NCI-H345 (cell line): ENCODE measurements at regions not wholly inside any gene's neighbourhood (a gene's known extent, or its start where the extent isn't known, plus 50 kb on each side); places are given as distances from the start of the nearest gene placed in this dataset.

Source experiments
- DNase-seq: peaks from one replicate; lab custom pipeline; 2025; lab: John Stamatoyannopoulos, UW

DNA sequence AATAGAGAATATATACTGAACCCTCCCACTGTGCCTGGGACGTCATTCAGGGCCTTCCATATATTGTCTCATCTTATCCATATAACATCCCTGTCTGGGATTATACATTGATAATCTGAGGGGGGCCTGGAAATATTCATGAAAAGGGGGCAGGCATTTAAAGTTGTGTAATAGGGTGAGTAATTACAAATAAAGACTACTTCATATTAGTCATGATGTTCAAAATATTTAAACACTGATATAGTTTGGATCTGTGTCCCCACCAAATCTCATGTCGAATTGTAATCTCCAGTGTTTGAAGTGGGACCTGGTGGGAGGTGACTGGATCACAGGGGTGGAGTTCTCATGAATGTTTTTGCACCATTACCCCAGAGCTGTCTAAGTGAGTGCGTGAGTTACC, 97.8 kb downstream of the AQP9 start:
- DNase-seq = no peak

DNA sequence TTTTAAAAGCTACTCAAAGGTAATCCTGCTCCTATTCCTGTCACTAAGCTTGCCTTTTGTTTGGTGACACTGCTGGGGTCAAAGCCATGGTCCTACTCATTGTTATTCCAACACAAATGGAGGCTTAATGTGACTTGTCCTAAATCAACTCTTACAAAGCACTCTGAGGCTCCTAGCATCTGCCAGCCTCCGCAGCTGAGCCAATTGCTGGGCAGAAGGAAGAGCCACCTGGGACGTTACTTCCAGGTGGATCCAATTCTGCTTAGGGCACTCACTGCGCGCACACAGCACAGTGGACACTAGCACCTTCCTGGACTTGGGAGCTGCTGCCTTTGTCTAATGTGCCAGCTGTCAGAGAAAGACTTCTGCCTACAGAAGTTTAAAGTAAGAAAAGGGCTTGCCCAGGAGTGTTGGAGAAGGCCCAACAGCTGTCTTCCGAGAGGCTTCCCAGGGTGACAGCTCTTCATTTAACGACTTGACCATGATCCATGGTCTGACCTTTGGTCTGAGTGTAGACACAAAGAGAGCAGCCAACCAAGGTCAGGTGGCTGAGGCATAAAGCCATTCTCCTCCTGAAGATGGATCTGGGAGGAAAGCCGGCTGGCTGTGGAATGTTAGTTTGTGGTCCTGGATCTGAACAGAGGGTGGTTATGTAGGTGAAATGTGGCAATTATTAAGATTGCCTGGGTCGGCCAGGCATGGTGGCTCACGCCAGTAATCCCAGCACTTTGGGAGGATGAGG, 102.2 kb downstream of the AQP9 start:
- no peak for DNase-seq

DNA sequence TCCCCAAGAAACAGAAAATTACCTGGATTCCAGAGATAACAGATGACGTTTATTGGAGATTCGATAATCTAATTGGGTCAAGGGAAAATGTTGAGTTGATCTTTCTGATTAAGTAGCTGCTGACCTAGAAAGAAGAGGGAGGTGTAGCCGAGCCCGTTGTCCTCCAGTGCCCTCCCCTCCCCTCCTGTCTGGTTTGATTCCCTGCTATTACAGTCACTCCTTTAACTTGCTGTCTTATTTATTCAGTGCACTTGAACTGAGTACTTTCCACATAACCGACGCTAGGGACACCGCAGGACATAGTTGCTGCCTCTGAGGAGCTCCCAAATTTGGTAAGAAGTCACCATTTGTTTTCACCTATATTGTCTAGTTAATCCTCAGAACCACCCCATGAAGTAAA, 103.7 kb downstream of the AQP9 start:
- peak; percentile 66 for DNase-seq

DNA sequence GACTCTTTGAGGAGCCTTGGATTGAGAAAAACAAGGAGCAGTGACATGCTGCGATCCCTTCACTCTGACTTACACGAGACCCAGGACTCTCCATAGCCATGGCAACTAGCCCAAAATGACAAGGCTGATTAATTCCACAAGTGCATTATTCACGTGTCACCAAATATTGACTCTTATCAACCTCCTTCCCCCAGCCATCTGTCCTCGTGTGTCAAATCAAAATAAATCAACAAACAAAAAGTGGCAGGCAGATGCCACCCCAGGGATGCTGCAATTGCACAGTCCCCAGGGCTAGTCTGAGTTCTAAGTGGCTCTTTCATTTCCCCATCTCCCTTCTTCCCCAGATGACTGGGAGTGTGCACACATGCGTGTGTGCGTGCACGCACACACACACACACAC, 104.9 kb downstream of the AQP9 start:
- peak; percentile 94 for DNase-seq

DNA sequence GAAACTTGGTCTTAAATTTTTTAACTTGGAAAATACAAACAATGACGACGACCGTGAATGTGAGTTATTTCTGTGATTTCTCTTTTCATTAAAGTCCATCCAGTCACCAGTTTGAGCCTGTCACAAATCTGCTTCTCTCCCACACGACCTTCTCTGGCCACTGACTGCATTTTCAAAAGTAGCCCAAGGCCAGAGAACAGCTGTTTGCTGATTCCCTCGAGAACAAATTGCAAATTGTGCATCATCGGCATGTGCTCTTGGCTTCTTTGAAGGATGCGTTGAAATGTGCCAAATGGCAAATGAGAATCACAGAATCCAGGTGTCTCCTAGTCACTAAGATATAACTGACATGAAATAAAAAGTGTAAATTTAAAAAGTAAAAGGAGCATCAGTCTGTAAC, 106.4 kb downstream of the AQP9 start:
- no peak for DNase-seq

DNA sequence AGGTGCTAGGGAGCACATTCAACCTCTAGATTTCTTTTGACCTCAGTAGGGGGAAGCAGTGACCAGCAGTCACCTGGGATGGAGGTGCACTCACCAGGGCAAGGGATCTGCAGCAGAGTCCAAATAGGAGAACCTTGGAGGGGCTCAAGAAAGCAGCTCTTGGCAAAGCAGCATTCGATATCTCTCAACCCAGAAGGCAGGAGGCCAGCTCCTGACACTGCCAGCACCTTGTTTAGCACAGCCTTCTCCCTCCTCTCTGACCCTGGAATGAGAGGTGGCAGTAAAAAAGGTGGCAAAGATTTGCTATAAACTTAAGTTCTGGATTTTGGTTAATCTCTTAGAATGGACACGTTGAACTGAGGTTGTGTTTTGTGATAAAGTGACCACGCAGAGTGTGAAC, 107.9 kb downstream of the AQP9 start:
- DNase-seq = no peak

DNA sequence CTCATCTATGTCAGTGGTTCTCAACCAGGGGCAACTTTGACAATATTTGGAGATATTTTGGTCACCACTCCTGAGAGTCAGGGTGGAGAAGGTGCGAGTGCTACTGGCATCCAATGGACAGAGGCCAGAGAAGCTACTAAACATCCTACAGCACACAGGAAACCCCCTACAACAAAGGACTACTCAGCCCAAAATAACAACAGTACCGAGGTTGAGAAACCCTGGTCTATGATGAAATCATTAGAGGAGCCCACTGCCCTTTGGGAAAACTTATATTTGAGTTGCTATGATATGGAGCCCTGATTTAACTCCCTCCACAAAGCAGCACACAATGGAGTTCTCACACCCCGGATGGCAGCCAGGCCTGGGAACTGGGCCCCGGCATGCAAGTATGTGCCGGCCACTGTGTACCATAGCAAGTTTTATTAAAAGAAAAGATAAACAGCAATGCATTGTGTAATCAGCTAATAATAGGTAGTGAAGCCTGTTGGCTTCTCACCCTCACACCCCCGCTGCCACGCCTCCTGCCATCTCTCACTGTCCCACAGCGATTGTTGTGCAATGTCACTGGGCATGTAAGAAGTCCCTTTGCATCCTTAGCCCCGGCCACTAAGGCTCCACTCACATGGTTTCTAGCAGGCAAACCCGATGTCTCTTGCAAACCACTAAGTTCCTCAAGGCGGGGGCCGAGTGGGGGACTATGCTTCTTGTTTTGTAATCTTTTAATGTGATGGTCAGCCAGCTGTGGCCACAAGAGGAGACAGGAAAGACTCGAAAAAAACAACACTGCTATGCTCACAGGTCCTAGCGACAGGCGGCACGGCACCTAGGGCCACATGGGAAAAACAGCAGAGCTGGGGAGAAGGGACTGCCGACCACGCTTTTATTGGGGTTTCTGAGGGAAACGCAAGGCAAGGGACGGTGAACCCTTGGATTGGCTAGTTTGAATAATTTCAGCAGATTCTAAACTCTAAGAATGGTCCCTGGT, 110.0 kb downstream of the AQP9 start:
- DNase-seq = no peak

DNA sequence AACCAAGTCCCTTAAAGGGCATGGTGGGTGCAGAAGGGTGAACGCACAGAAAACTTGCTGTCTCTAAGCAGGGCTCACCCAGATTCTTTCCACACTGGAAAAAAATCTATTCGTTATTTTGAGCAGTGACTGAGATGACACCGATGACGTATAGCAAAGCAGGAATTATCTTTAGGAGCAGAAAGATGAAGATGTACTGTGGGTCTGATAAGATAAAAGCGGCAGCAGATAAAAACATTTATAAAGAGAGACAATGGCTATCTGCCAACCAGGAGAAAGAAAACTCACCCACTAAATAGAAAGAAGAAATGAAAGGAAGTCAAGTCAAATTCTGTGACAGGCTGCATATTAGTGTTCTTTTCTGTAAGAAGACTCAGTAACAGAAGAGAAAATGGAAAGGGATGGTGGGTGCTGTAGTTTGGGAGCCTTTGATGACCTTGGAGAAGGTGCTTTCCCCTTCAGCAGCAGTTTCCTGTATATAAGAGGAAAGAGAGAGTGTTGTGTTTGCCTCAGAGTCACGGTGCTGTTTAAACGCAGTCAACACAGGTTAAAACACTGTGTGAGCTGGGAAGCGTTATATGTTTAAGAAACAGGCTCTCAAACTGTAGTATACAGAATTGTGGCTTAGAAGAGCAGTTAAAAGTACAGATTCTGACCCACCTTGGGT, 111.6 kb downstream of the AQP9 start:
- no peak for DNase-seq

DNA sequence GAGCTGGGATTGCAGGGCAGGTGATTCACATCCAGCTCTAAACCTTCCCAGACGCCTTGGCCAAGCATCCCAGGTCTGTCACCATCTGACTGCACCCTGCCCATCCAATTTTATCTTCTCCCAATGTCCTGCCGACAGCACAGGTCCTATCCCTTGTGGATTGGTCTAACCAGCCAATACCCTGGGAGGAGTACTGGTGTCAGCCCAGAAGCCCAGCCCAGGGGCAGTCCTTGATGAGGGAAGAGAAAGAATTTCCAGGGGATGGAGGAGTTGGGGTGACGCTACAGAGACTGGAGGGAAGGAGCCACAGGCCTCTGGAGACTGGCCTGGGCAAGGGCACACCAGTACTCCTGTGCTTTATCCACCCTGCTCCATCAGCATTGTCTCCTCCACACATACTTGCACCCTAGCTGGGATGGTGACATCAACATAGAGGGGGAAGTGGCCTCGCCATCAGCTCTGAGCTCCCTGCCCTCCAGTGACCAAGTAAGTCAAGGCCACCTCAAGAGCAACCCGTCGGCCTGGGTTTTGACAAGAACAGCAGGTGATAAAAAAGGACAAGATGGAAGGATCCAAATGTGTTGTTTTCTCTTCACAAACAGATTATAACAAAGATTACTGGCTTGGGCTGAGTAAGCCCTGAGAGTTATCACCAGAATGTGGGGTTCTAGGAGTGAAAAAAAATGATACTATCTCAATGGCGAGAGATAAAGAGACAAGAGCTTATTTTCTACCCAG, 114.6 kb downstream of the AQP9 start:
- DNase-seq = no peak

DNA sequence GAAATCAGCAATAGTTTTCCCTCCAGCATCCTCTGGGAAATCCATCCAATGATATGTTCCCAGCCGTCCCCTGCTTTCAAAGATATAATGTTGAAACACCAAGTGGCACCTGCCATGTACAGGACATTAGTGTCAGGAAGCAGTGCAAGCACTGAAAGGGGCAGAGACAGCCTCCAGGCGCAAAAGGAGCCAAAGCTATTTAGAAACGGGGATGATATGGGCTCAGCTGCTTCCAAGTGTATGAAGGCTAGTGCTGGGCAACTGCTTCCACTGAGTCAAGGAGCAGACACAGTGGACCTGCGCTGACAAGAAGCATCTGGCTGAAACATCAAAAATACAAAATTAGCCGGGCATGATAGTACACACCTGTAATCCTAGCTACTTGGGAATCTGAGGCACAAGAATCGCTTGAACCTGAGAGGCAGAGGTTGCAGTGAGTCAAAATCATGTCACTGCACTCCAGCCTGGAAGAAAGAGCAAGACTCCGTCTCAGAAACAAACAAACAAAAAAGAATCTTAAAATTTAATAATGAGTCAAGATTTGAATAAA, 119.7 kb downstream of the AQP9 start:
- DNase-seq = peak; percentile 68

DNA sequence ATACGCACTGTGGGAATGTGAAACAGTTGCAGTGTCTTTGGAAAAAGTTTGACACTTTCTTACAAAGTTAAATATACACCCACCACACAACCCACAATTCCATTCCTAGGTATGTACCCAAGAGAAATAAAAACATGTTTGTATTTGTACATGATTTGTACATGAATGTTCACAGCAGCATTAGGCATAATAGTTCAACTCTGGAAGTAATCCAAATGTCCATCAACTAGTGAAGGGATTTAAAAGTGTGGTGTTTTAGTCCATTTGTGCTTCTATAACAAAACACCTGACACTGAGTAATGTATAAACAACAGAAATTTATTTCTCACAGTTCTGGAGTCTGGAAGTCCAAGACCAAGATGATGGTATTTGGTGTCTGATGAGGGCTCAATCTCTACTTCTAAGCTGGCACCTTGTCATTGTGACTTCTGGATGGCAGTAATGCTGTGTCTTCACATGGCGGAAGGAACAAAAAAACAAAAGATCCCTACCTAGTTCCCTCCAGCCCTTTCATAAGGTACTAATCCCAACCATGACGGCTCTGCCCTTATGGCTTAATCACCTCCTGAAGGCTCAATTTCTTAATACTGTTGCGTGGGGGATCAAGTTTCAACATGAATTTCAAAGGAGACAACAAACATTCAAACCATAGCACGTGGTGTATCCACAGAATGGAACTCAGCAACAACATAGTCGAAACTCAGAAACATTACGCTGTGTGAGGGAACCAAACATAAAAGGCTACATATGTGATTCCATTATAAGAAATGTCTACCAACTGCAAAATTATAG, 120.5 kb downstream of the AQP9 start:
- DNase-seq = no peak

DNA sequence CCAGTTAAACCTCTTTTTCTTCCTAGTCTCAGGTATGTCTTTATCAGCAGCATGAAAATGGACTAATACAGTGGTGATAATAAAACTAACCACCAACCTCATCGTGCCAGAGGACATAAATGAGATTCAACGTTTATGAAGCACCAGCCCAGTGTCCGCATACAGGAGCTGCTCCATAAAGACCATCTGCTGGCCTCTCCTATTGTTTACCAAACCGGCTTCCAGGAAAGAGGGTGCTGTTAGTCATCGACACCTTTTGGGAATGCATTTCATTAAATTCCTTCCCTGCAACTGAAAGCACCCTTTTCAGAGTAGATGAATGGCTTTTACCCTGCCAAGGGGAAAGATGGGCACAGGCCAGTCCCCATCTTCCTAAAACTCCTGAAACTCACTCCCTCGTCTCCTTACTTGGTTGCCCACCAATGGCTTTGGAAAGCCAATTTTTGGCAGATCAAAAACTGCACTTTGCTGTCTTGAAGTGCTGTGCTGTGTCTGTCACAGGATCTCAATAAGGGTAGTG, 122.1 kb downstream of the AQP9 start:
- peak; percentile 37 for DNase-seq

DNA sequence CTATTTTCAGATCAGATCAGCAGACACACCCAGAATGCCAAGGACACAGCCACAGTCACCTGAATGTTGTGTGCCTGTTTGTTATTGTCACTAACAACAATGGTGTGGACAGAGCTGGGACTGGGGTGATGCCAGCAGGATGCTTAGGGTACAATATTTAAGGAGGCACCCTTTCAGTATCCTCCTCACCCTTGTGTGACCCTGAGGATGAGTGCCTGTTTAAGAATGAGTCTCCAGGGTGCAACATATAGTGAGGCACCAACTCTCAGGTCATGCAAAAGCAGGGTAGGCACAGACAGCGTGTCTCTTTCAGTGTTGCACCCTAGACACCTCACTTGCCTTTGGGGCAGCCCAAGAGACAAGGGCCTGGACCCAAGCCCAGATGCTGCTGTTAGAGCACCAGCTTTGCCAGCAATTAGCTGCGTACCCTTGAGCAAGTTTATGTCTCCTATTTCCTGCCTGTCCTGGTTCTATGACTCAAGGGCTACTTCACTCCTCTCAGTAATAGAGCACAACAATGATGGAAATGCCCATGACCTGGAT, 122.6 kb downstream of the AQP9 start:
- DNase-seq = peak; percentile 75

DNA sequence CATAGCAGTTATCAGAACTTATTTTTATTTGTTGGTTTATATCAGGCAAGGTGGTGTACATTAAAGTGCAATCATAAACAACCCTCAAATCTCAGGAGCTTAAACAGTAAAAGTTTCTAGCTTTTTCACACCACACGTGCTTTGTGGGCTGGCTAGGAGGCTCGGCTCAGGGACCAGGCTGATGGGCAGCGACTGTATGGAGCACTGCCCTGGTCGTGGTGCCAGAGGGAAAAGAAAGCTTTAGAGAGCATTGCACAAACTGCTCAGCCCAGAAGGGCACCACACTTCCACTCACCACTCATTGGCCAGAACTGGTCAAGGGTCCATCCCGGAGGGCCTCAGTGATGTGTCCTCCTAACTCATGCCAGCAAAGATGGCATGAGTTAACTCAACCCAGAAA, 123.2 kb downstream of the AQP9 start:
- DNase-seq = no peak

DNA sequence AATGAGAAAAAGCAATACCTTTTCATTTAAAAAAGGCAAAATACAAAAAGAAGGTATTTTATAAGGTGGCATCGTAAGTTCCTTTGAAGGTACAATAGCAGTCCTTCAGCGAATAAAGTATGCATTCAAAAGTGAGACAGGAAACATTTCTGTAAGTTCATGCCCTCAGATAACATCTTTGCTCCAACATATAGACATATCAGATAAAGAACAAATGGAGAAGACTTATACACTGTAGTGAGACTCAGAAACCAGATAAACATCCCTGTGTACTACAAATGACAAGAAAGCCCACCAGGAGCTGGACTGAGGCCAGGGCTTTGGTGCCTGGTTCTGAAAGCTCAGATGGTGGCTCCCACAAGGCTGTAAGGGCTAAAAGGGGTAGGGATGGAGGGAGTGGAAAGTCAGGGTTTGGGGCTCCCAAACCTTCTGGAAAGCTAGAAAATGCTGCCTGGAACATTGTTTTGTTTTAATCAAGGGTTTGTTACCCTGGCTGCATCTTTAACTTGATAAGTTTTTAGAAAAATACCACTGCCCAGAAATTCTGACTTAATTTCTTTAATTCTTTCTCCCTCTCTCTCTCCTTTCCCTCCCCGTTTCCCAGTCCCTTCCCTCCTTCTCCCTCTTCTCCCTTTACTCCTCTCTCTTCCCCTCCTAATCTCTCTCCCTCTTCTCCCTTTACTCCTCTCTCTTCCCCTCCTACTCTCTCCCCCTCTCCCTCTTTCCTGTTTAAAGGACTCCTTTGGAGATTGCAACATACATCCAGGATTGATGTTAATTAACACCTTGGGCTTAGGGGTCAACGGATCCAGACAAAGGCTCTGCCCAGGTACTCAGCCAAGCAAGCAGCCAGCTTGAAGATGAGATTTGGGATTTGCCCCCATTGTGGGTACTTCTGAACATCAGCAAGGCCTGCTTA, 126.1 kb downstream of the AQP9 start:
- DNase-seq = no peak

DNA sequence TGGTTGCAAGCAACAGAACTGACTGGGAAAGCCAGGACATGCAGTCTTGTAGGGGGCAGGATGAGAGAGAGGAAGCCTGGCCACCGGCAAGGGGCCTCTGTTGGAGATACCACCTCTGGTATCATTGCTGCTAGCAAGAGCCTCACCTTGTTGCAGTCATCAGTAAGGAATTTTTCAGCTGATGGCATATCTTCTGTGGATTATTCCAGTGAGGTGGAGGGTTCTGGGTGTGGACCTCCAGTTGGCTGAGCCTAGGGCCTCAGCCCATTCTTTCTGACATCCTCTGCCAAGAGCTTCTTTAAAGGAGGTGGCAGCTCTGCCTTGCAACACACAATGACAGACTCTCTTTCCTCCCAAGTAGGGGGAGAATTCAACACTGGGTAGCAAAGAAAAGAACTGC, 128.9 kb downstream of the AQP9 start:
- no peak for DNase-seq

DNA sequence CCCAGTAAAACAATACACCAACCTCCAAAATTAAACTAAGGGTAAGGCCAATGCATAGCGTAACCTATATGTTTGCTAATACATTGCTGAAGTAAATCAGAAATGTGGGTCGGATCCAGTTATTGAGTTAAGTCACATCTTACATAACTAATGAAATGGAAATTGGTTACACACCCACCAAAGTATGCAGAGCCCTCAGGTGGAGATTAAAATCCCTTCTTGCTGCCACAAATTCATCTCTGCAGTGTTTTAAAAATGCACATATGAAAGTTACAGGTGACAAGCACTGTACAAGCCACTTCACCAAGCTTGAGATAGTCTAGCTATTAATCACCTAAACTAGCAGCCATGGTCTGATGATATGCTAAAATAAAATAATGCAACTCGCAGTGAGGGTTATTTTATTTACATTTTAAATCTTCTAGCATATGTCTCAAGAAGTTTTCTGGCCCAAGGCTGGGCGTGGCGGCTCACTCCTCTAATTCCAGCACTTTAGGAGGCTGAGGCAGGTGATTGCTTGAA, 130.6 kb downstream of the AQP9 start:
- no peak for DNase-seq

DNA sequence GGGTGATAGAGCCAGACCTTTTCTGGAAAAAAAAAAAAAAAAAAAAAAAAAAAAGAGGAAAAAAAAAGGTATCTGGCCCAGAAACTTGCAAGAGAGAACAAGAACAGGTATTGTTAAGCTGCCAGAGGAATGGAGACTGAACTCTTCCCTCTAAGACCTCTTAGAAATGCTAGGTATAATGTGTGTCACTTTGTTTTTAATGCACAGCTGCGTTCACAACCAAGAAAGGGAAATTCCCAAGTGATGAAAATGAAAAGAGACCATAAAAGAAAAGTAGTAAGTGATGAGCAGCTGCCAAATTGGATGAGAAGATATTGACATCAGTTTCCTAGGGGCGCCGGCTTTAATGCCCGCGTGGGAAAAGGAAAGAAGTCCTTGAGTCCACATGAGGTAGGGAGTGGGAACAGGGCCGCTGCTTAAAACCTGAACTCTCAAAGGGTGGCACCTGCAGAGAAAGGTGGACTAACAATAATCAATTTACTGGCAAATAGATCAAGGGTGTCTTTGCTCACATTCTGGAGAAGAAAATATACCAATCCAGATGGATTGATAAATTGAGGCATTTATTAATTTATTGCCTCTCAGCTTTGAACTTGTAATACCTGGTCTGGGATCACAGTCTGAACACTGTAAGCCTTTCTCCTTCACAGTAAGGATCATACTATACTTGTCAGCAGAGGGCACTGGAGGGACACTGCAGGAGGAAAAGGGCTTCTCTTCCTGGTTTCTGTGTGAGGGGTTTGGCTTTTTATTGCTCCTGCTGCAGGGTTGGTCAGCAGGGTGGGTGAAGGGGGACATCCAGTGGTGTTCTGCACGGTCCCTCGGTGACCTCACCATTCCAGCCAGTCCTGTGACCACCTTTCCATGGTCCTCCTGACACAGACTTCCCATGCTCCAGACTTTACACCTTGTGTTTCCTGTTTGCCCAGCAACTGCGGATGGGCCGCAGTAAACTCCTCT, 131.6 kb downstream of the AQP9 start:
- DNase-seq = peak; percentile 36
